Mammary epithelial cell (primary cell): ENCODE measurements at regions not wholly inside any gene's neighbourhood (a gene's known extent, or its start where the extent isn't known, plus 50 kb on each side); places are given as distances from the start of the nearest gene placed in this dataset.
"Not testable (repeated sequence)": the region's sequence is repeated elsewhere in the genome, so short reads cannot be mapped to it uniquely, and the experiment has no call there.

ENCODE experiments used
- CTCF ChIP-seq, 2 donors: IDR thresholded peaks in 1 of 2; conservative IDR thresholded peaks in 1 of 2; 2 replicates each; pipeline ENCODE4 v1.5.1; 2011 to 2012; ENCODE audit warnings: inconsistent platforms in 2 of 2, low read length in 2 of 2, mild to moderate bottlenecking in 2 of 2, control low read depth in 1 of 2, low read depth in 1 of 2; ENCODE audit not compliant: insufficient read depth in 1 of 2; ENCODE audit errors: extremely low read depth in 1 of 2
- EZH2 ChIP-seq: IDR thresholded peaks from 2 replicates; pipeline ENCODE4 v1.6.1; 2012; ENCODE audit warnings: low read length, inconsistent platforms, borderline replicate concordance

- TF ChIP-seq CTCF (conservative IDR thresholded peaks at IDR 0.05 in 1 of 2, IDR thresholded peaks at IDR 0.05 in 1 of 2; ENCODE audit: extremely low read depth in 1 of 2, insufficient read depth in 1 of 2, low read depth in 1 of 2, low read length in 2 of 2); EZH2: not testable (repeated sequence)
These were observed 418.4 kb downstream of the KIF20B start for GRCh38 chr10:90119631-90120280.
